Adrenal gland (tissue), 9 donors: ENCODE measurements at regions not wholly inside any gene's neighbourhood (a gene's known extent, or its start where the extent isn't known, plus 50 kb on each side); places are given as distances from the start of the nearest gene placed in this dataset.

Source experiments
- DNase-seq, 7 donors: peaks; one replicate each; pipeline ENCODE4 v3.0.0-alpha.2; 2019 to 2020
- H3K27ac ChIP-seq, 5 donors: fragments of 200-600 bp; sonication (generic) in 4 of 5; 1 replicate in 3 of 5; 2 replicates in 2 of 5; pipeline versions ENCODE4 v1.5.1 to v1.8.0; 2016 to 2020; ENCODE audit warnings: mild to moderate bottlenecking in 1 of 5
- H3K27me3 ChIP-seq: fragments of 200-600 bp; 2 replicates; pipeline ENCODE4 v1.8.0; 2021
- H3K36me3 ChIP-seq, 2 donors: fragments of 200-600 bp; replicated peaks in 1 of 2; 1 replicate in 1 of 2; 2 replicates in 1 of 2; pipeline versions ENCODE4 v1.5.1 to v1.8.0; 2018 to 2022
- H3K4me1 ChIP-seq, 2 donors: fragments of 200-600 bp; replicated peaks in 1 of 2; 1 replicate in 1 of 2; 2 replicates in 1 of 2; pipeline versions ENCODE4 v1.5.1 to v1.8.0; 2018 to 2021
- H3K4me3 ChIP-seq, 4 donors: fragments of 200-600 bp; sonication (generic) in 3 of 4; one replicate each; pipeline ENCODE4 v1.5.1; 2016 to 2018
- H3K9me3 ChIP-seq, 3 donors: fragments of 200-600 bp; sonication (generic) in 1 of 3; replicated peaks in 1 of 3; 1 replicate in 2 of 3; 2 replicates in 1 of 3; pipeline versions ENCODE4 v1.5.1 to v1.8.0; 2016 to 2021
- POLR2A ChIP-seq, 2 donors: fragments of 450-650 bp; IDR thresholded peaks; one replicate each; pipeline ENCODE4 v1.6.1; 2017; ENCODE audit warnings: antibody characterized with exemption in 2 of 2, mild to moderate bottlenecking in 2 of 2, moderate library complexity in 1 of 2
- WGBS, 4 donors: extraction: QIAGEN DNeasy Blood & Tissue Kit in 2 of 4; methylation state at CpG; one replicate each; pipeline versions ENCODE4 v1.1.5 to v1.1.7; 2013 to 2017; 5-methylcytosine and 5-hydroxymethylcytosine counted together
- intact Hi-C, 2 donors: fragments of 100-400 bp; cut with DNase I; formaldehyde crosslinking; loops; one replicate each; pipeline versions ENCODE4 v1.14.1 to v1.15.0; 2022 to 2023
- TF ChIP-seq, protein P1 (sequence below), 6 experiments: fragments of 450-650 bp in 4 of 6; fragments of 200-600 bp in 2 of 6; sonication (generic) in 1 of 6; IDR thresholded peaks; 1 replicate in 5 of 6; 2 replicates in 1 of 6; pipeline versions ENCODE4 v1.5.1 to v1.8.0; 2016 to 2021; ENCODE audit warnings: antibody characterized with exemption in 6 of 6, mild to moderate bottlenecking in 2 of 6, moderate library complexity in 1 of 6
- donor health status: healthy with polysubstance abuse.
- donor health status: Bipolar disorder and iron deficiency.
- donor health status: DM: yes; HTN: yes; CAD: no.
- donor health status: DM: no; HTN: no; CAD: no.
- donor health status: DM: no; HTN: no; CAD: no.

DNA sequence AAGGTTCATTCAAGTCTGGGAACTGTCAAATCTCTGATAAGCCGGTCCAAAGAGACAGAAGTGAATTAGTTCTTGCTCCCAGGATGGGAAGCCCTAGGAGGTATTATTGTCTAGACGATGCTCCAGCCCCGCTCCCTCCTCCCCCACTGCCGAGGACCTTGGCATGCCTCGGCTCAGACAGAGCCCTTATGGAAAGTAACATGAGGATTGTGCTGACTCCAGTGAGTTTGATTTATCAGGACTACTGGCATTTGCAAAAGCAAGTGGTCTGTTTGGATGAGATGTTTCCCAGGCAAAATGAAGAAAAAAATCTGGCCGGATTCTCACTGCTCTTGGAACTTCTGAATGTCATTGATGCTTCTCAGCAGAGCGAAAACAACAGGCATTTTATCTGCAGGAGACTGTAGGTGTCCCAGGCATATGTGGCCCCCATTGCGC, 341.0 kb downstream of the ETS1 start:
- no peak for TF ChIP-seq POLR2A (IDR thresholded peaks at IDR 0.05)
- TF ChIP-seq, protein P1, sequence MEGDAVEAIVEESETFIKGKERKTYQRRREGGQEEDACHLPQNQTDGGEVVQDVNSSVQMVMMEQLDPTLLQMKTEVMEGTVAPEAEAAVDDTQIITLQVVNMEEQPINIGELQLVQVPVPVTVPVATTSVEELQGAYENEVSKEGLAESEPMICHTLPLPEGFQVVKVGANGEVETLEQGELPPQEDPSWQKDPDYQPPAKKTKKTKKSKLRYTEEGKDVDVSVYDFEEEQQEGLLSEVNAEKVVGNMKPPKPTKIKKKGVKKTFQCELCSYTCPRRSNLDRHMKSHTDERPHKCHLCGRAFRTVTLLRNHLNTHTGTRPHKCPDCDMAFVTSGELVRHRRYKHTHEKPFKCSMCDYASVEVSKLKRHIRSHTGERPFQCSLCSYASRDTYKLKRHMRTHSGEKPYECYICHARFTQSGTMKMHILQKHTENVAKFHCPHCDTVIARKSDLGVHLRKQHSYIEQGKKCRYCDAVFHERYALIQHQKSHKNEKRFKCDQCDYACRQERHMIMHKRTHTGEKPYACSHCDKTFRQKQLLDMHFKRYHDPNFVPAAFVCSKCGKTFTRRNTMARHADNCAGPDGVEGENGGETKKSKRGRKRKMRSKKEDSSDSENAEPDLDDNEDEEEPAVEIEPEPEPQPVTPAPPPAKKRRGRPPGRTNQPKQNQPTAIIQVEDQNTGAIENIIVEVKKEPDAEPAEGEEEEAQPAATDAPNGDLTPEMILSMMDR (IDR thresholded peaks at IDR 0.05) = no peak
- Histone ChIP-seq H3K9me3 (no peaks in the 10 kb centered on the region), H3K27me3 (no peaks in the 10 kb centered on the region), H3K4me3 (no peak overlapping the region), H3K27ac (peak overlapping the region in 1 of 5 donors; percentile 13), H3K36me3 (no peaks in the 10 kb centered on the region), H3K4me1 (no peaks in the 10 kb centered on the region)
- WGBS, 4 donors = 41 to 50% (median 46%) methylated on average over 8 of the region's 8 CpGs
- intact Hi-C loops = no loop called here
- DNase-seq = no peak

DNA sequence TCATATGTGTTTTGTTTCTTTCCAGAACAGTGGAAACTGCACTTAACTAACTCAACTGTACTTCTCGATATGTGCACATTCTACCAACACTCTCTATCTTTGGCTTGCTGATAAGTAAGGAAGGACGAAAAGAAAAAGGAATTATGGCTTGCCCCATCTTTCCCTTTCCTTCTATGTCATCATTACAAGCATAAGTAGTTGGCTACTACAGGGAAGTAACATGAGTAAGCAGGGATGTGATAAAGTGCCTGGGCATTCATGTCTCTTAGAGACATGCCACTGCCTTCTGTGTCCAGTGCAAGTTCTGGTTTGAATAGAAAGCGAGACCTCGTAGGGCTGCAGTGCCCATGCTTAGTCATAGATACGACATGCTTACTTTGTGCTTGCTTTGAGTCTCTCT, 342.5 kb downstream of the ETS1 start:
- H3K9me3 ChIP-seq = no peaks in the 10 kb centered on the region
- H3K27ac ChIP-seq = no peak overlapping the region
- no peaks in the 10 kb centered on the region for H3K27me3 ChIP-seq
- intact Hi-C loops = no loop called here
- peaks cover 0 to 8% of the 10 kb centered on the region in 2 donors for H3K4me1 ChIP-seq
- H3K4me3 ChIP-seq = no peak overlapping the region
- H3K36me3 ChIP-seq = no peaks in the 10 kb centered on the region
- 82 to 92% (median 87%) methylated on average over 5 of the region's 5 CpGs for WGBS, 4 donors
- TF ChIP-seq, protein P1 (IDR thresholded peaks at IDR 0.05) = no peak
- no peak for TF ChIP-seq POLR2A (IDR thresholded peaks at IDR 0.05)
- DNase-seq = no peak

DNA sequence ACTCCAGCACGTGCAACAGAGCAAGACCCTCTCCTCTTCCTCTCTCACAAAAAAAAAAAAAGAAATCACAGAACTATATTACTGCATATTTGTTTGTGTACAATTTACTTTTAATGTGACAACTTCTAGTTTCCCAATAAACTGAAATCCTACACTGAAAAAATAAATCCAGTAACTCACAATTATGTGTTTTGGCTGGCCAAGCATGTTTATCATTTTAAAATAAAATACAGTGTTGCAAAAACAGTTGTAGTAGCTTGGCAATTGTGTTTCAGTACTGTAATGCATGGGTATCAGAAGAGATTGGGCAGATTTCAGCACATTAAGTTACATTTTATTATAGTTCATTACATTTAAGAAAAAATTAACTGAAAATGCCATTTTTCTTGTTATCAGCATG, 344.9 kb downstream of the ETS1 start:
- H3K27me3 ChIP-seq = no peaks in the 10 kb centered on the region
- intact Hi-C loops = no loop called here
- H3K4me3 ChIP-seq = no peak overlapping the region
- peaks cover 0 to 8% of the 10 kb centered on the region in 2 donors for H3K4me1 ChIP-seq
- no peak for DNase-seq
- H3K9me3 ChIP-seq = no peaks in the 10 kb centered on the region
- TF ChIP-seq POLR2A (IDR thresholded peaks at IDR 0.05) = no peak
- TF ChIP-seq, protein P1 (IDR thresholded peaks at IDR 0.05) = no peak
- H3K27ac ChIP-seq = no peak overlapping the region
- H3K36me3 ChIP-seq = no peaks in the 10 kb centered on the region
- WGBS, 4 donors = 72 to 84% (median 76%) methylated on average over 1 of the region's 1 CpG

- peak in 1 of 7 donors; percentile 33 for DNase-seq
- Histone ChIP-seq H3K27ac (no peak overlapping the region), H3K4me1 (peaks cover 0 to 8% of the 10 kb centered on the region in 2 donors), H3K9me3 (no peaks in the 10 kb centered on the region), H3K27me3 (no peaks in the 10 kb centered on the region), H3K4me3 (no peak overlapping the region), H3K36me3 (no peaks in the 10 kb centered on the region)
- 27 to 38% (median 30%) methylated on average over 6 of the region's 6 CpGs for WGBS, 4 donors
- intact Hi-C loops = no loop called here
- TF ChIP-seq, protein P1 (IDR thresholded peaks at IDR 0.05) = no peak
- TF ChIP-seq POLR2A (IDR thresholded peaks at IDR 0.05) = no peak
These were observed 346.8 kb downstream of the ETS1 start for GRCh38 chr11:128240546-128240945.
